ENCODE measurements at regions not wholly inside any gene's neighbourhood (a gene's known extent, or its start where the extent isn't known, plus 50 kb on each side); places are given as distances from the start of the nearest gene placed in this dataset.
"Not testable (repeated sequence)": the region's sequence is repeated elsewhere in the genome, so short reads cannot be mapped to it uniquely, and the experiment has no call there.

GRCh38 chr9:110008663-110009062 is 199.3 kb downstream of the C9orf152 start:
- intact Hi-C loops (cut with micrococcal nuclease): no loop called here
- H3K9me3 Mint-ChIP-seq: peaks cover 3% of the 10 kb centered on the region

GRCh38 chr9:110011628-110012320 is 196.2 kb downstream of the C9orf152 start:
- no peaks in the 10 kb centered on the region for H3K9me3 Mint-ChIP-seq
- DNase-seq (no peak), ATAC-seq (no peak)
- ChIA-PET POLR2A (no interaction called here), CTCF (interaction anchor here (0.7 kb wide), 1 partner anchor 17 kb away, joined by 3 read pairs; no protein-coding TSS in a partner anchor)
- intact Hi-C loops (cut with micrococcal nuclease): no loop called here
- no peak overlapping the region for H3K27ac Mint-ChIP-seq
- no peak overlapping the region for H3K4me3 Mint-ChIP-seq
- no peak for TF ChIP-seq CTCF (IDR thresholded peaks at IDR 0.05)
- peaks cover 4% of the 10 kb centered on the region for H3K4me1 Mint-ChIP-seq (ENCODE audit: low read depth)
- no peaks in the 10 kb centered on the region for H3K36me3 Mint-ChIP-seq (ENCODE audit: low read depth)
- H3K27me3 Mint-ChIP-seq: peaks cover 1% of the 10 kb centered on the region

More at GRCh38 chr9:110008663-110009062, 199.3 kb downstream of the C9orf152 start:
- no peak for DNase-seq
- H3K4me1 Mint-ChIP-seq (ENCODE audit: low read depth): peaks cover 6% of the 10 kb centered on the region
- ChIA-PET CTCF (no interaction called here), POLR2A (no interaction called here)
- no peak overlapping the region for H3K4me3 Mint-ChIP-seq
- peaks cover 1% of the 10 kb centered on the region for H3K27me3 Mint-ChIP-seq
- no peak for ATAC-seq
- TF ChIP-seq CTCF (IDR thresholded peaks at IDR 0.05): no peak
- no peaks in the 10 kb centered on the region for H3K36me3 Mint-ChIP-seq (ENCODE audit: low read depth)
- no peak overlapping the region for H3K27ac Mint-ChIP-seq

GRCh38 chr9:110013064-110013463 is 194.9 kb downstream of the C9orf152 start:
- POLR2A ChIA-PET: no interaction called here

GRCh38 chr9:110015759-110016158 is 192.2 kb downstream of the C9orf152 start:
- Mint-ChIP-seq H3K27me3 (peaks cover 1% of the 10 kb centered on the region), H3K27ac (no peak overlapping the region), H3K9me3 (no peaks in the 10 kb centered on the region), H3K36me3 (ENCODE audit: low read depth) (no peaks in the 10 kb centered on the region), H3K4me1 (ENCODE audit: low read depth) (peaks cover 4% of the 10 kb centered on the region), H3K4me3 (no peak overlapping the region)
- no peak for TF ChIP-seq CTCF (IDR thresholded peaks at IDR 0.05)
- ChIA-PET POLR2A (no interaction called here), CTCF (no interaction called here)
- intact Hi-C loops (cut with micrococcal nuclease): no loop called here
- DNase-seq: peak; percentile 12
- ATAC-seq: peak; percentile 30

More at GRCh38 chr9:110013064-110013463, 194.9 kb downstream of the C9orf152 start:
- CTCF ChIA-PET: no interaction called here
- no peak for DNase-seq
- Mint-ChIP-seq H3K4me3 (no peak overlapping the region), H3K36me3 (ENCODE audit: low read depth) (no peaks in the 10 kb centered on the region), H3K27me3 (peaks cover 1% of the 10 kb centered on the region), H3K9me3 (no peaks in the 10 kb centered on the region), H3K4me1 (ENCODE audit: low read depth) (peaks cover 4% of the 10 kb centered on the region), H3K27ac (no peak overlapping the region)
- intact Hi-C loops (cut with micrococcal nuclease): no loop called here
- no peak for TF ChIP-seq CTCF (IDR thresholded peaks at IDR 0.05)
- ATAC-seq: no peak

- Mint-ChIP-seq H3K27ac (no peak overlapping the region), H3K36me3 (ENCODE audit: low read depth) (no peaks in the 10 kb centered on the region), H3K4me1 (ENCODE audit: low read depth) (peaks cover 4% of the 10 kb centered on the region), H3K4me3 (no peak overlapping the region), H3K27me3 (peaks cover 1% of the 10 kb centered on the region), H3K9me3 (no peaks in the 10 kb centered on the region)
- intact Hi-C loops (cut with micrococcal nuclease): no loop called here
- DNase-seq (no peak), ATAC-seq (no peak)
- CTCF ChIA-PET: interaction anchor here (1.5 kb wide), 1 partner anchor 128 kb away, joined by 3 read pairs; no protein-coding TSS in a partner anchor
- POLR2A ChIA-PET: no interaction called here
- no peak for TF ChIP-seq CTCF (IDR thresholded peaks at IDR 0.05)
These were observed 191.6 kb downstream of the C9orf152 start for GRCh38 chr9:110016340-110016739.

- POLR2A ChIA-PET; H3K27me3 Mint-ChIP-seq; H3K36me3 Mint-ChIP-seq (ENCODE audit: low read depth); H3K9me3 Mint-ChIP-seq; H3K4me3 Mint-ChIP-seq; H3K4me1 Mint-ChIP-seq (ENCODE audit: low read depth); H3K27ac Mint-ChIP-seq; DNase-seq; intact Hi-C loops (cut with micrococcal nuclease); ATAC-seq; CTCF ChIA-PET: not testable (repeated sequence)
These were observed 187.7 kb downstream of the C9orf152 start for GRCh38 chr9:110020216-110020615.

Data from activated CD8-positive, alpha-beta T cell treated with anti-CD3 and anti-CD28 coated beads for 36 hours (primary cell).